Natural killer cell (primary cell): ENCODE measurements at regions not wholly inside any gene's neighbourhood (a gene's known extent, or its start where the extent isn't known, plus 50 kb on each side); places are given as distances from the start of the nearest gene placed in this dataset.

Experiments used
- ATAC-seq, 3 donors: fragments of 150-1000 bp in 2 of 3; fragments of 200-7000 bp in 1 of 3; cut with Tn5 transposase; 1 replicate in 1 of 3; 2 replicates in 2 of 3; pipeline ENCODE4 v1.10.0; 2021; ENCODE audit warnings: mild to moderate bottlenecking in 2 of 3, moderate library complexity in 2 of 3
- DNase-seq, 2 donors: peaks; one replicate each; pipeline versions ENCODE4 v3.0.0 to v3.0.0-alpha.2; 2013 to 2021; ENCODE audit warnings: mixed read lengths in 1 of 2
- H3K27ac ChIP-seq: one replicate; pipeline ENCODE4 v1.5.1; 2013; ENCODE audit warnings: mild to moderate bottlenecking, low read length
- H3K27me3 ChIP-seq: one replicate; pipeline ENCODE4 v1.6.1; 2013; ENCODE audit warnings: low read length; ENCODE audit not compliant: control insufficient read depth, insufficient read depth
- H3K36me3 ChIP-seq: one replicate; pipeline ENCODE4 v1.6.1; 2013; ENCODE audit warnings: low read length; ENCODE audit not compliant: control insufficient read depth, insufficient read depth
- H3K4me1 ChIP-seq: one replicate; pipeline ENCODE4 v1.6.1; 2013; ENCODE audit warnings: low read length; ENCODE audit not compliant: control insufficient read depth, insufficient read depth
- H3K4me3 ChIP-seq: one replicate; pipeline ENCODE4 v1.5.1; 2013; ENCODE audit warnings: low read length
- H3K9me3 ChIP-seq: one replicate; pipeline ENCODE4 v1.6.1; 2013; ENCODE audit warnings: low read length; ENCODE audit not compliant: control insufficient read depth, insufficient read depth
- H3K27ac Mint-ChIP-seq, 2 donors: one replicate each; pipeline ENCODE4 v1.8.0; 2022; ENCODE audit warnings: mild to moderate bottlenecking in 2 of 2, mixed read lengths in 2 of 2, moderate library complexity in 1 of 2
- H3K27me3 Mint-ChIP-seq, 2 donors: one replicate each; pipeline ENCODE4 v1.8.0; 2022; ENCODE audit warnings: low read depth in 2 of 2, mixed read lengths in 2 of 2
- H3K36me3 Mint-ChIP-seq: one replicate; pipeline ENCODE4 v1.8.0; 2022; ENCODE audit warnings: mixed read lengths
- H3K4me1 Mint-ChIP-seq, 2 donors: one replicate each; pipeline ENCODE4 v1.8.0; 2022; ENCODE audit warnings: mixed read lengths in 2 of 2
- H3K4me3 Mint-ChIP-seq: one replicate; pipeline ENCODE4 v1.8.0; 2022; ENCODE audit warnings: mild to moderate bottlenecking, moderate library complexity, mixed read lengths
- H3K9me3 Mint-ChIP-seq, 2 donors: one replicate each; pipeline ENCODE4 v1.8.0; 2022; ENCODE audit warnings: mixed read lengths in 2 of 2
- CTCF ChIP-seq: fragments of 200-600 bp; IDR thresholded peaks from one replicate; pipeline ENCODE4 v1.8.0; 2022; ENCODE audit warnings: antibody characterized with exemption
- WGBS: methylation state at CpG from one replicate; pipeline ENCODE4 v1.1.7; 2013; ENCODE audit warnings: missing lambda C conversion rate; ENCODE audit not compliant: insufficient coverage; 5-methylcytosine and 5-hydroxymethylcytosine counted together
- intact Hi-C: fragments of 100-400 bp; cut with micrococcal nuclease; formaldehyde crosslinking; loops from one replicate; pipeline ENCODE4 v1.14.2; 2022

GRCh38 chr14:38536376-38537038 lies 280.6 kb upstream of the CLEC14A start:
- no peaks in the 10 kb centered on the region for H3K4me1 Mint-ChIP-seq
- Histone ChIP-seq H3K4me1 (no peaks in the 10 kb centered on the region), H3K4me3 (no peak overlapping the region), H3K27ac (no peak overlapping the region), H3K27me3 (no peaks in the 10 kb centered on the region), H3K36me3 (no peaks in the 10 kb centered on the region), H3K9me3 (no peaks in the 10 kb centered on the region)
- intact Hi-C loops, result no loop called here
- no peak overlapping the region for H3K27ac Mint-ChIP-seq
- no peaks in the 10 kb centered on the region for H3K36me3 Mint-ChIP-seq
- no peak for ATAC-seq
- no peak for TF ChIP-seq CTCF
- no peak for DNase-seq
- WGBS, result 89% methylated on average over 4 of the region's 4 CpGs
- peaks cover 0 to 2% of the 10 kb centered on the region in 2 donors for H3K9me3 Mint-ChIP-seq
- H3K4me3 Mint-ChIP-seq, result no peak overlapping the region
- H3K27me3 Mint-ChIP-seq, result no peaks in the 10 kb centered on the region

DNA sequence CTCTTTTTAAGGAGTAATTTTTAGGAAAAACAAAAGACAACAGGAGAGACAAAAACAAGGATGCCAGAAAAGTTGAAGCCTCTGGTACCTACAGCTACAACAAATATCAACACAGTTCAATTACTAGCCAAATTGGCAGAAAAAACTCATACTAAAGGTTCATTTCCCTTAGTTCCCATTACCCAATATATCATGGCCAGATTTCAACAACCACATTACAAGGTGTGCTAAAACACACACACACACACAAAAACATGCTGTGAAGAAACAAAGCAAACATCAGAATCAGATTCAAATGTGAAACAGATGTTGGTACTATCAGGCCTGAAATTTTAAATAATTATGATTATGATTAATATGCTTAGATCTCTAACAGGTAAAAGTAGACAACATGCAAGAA lies 272.7 kb upstream of the CLEC14A start:
- Mint-ChIP-seq H3K36me3 (no peaks in the 10 kb centered on the region), H3K27me3 (no peaks in the 10 kb centered on the region), H3K9me3 (peaks cover 10 to 16% of the 10 kb centered on the region in 2 donors), H3K27ac (no peak overlapping the region), H3K4me1 (no peaks in the 10 kb centered on the region), H3K4me3 (no peak overlapping the region)
- H3K9me3 ChIP-seq, result no peaks in the 10 kb centered on the region
- ATAC-seq (no peak), DNase-seq (no peak)
- H3K27ac ChIP-seq, result no peak overlapping the region
- no peaks in the 10 kb centered on the region for H3K36me3 ChIP-seq
- H3K4me1 ChIP-seq, result no peaks in the 10 kb centered on the region
- no peak for TF ChIP-seq CTCF
- intact Hi-C loops, result no loop called here
- H3K27me3 ChIP-seq, result no peaks in the 10 kb centered on the region
- H3K4me3 ChIP-seq, result no peak overlapping the region

GRCh38 chr14:38527502-38527878 lies 271.6 kb upstream of the CLEC14A start:
- peaks cover 10 to 16% of the 10 kb centered on the region in 2 donors for H3K9me3 Mint-ChIP-seq
- Histone ChIP-seq H3K27ac (no peak overlapping the region), H3K27me3 (no peaks in the 10 kb centered on the region), H3K4me1 (no peaks in the 10 kb centered on the region), H3K36me3 (no peaks in the 10 kb centered on the region), H3K9me3 (no peaks in the 10 kb centered on the region), H3K4me3 (no peak overlapping the region)
- H3K27me3 Mint-ChIP-seq, result no peaks in the 10 kb centered on the region
- H3K36me3 Mint-ChIP-seq, result no peaks in the 10 kb centered on the region
- H3K4me3 Mint-ChIP-seq, result no peak overlapping the region
- DNase-seq, result no peak
- intact Hi-C loops, result no loop called here
- no peaks in the 10 kb centered on the region for H3K4me1 Mint-ChIP-seq
- no peak overlapping the region for H3K27ac Mint-ChIP-seq
- ATAC-seq, result no peak
- no peak for TF ChIP-seq CTCF

- Histone ChIP-seq H3K9me3 (no peaks in the 10 kb centered on the region), H3K27ac (no peak overlapping the region), H3K4me1 (no peaks in the 10 kb centered on the region), H3K36me3 (no peaks in the 10 kb centered on the region), H3K4me3 (no peak overlapping the region), H3K27me3 (no peaks in the 10 kb centered on the region)
- DNase-seq, result no peak
- H3K36me3 Mint-ChIP-seq, result no peaks in the 10 kb centered on the region
- no peaks in the 10 kb centered on the region for H3K4me1 Mint-ChIP-seq
- no peak overlapping the region for H3K4me3 Mint-ChIP-seq
- H3K27ac Mint-ChIP-seq, result no peak overlapping the region
- TF ChIP-seq CTCF, result no peak
- intact Hi-C loops, result no loop called here
- no peak for ATAC-seq
- 64% methylated on average over 1 of the region's 1 CpG for WGBS
- no peaks in the 10 kb centered on the region for H3K27me3 Mint-ChIP-seq
- H3K9me3 Mint-ChIP-seq, result peaks cover 10 to 16% of the 10 kb centered on the region in 2 donors
These were observed 271.1 kb upstream of the CLEC14A start for GRCh38 chr14:38526826-38527501.
